LHCN-M2 (cell line): ENCODE measurements at regions not wholly inside any gene's neighbourhood (a gene's known extent, or its start where the extent isn't known, plus 50 kb on each side); places are given as distances from the start of the nearest gene placed in this dataset.
"Not testable (repeated sequence)": the region's sequence is repeated elsewhere in the genome, so short reads cannot be mapped to it uniquely, and the experiment has no call there.

Experiments used
- DNase-seq: peaks from one replicate; pipeline ENCODE4 v3.0.0-alpha.2; 2012; ENCODE audit warnings: low read depth

- DNase-seq: no peak
Observed at GRCh38 chr5:117161718-117162335, 587.2 kb upstream of the SEMA6A start.

GRCh38 chr5:117160391-117160790 is 585.8 kb upstream of the SEMA6A start:
- DNase-seq: no peak

GRCh38 chr5:117149312-117149711 is 574.7 kb upstream of the SEMA6A start:
- no peak for DNase-seq

DNA sequence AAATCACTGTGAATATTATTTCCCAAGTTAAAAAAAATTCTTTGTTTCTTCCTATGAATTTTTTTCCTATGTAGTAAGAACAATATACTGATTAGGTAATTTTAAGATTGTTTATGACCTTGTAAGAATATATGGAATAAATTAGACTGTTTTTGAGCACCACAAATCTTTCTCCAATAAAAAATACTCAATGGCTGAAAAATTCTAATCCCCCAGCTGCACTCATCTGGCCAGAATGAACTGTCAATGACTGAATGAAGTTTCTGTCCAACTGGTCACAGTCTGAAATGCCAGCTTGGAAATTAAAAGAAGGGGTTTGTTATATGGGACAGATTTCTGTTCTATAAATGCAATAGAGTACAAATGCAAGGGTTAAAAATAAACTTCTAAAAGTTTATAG is 569.5 kb upstream of the SEMA6A start:
- DNase-seq: no peak

DNA sequence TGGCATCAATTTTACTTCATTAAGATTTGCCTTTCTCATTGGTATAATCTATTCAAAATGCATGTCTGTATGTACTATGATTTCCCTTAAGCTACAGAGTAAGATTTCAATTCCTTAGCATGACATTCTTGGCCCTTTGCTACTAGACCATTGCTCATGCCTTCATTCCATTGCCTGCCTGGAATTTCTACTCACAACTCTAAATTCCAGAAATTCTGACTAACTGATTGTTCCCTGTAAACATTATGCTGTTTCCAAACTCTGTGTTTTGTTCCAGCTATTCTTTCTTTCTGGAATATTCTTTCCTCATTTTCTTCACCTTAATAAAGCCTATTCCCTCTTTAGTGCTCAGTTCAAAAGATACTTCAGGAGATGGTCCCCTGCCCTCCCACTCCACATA is 568.8 kb upstream of the SEMA6A start:
- DNase-seq: no peak

DNA sequence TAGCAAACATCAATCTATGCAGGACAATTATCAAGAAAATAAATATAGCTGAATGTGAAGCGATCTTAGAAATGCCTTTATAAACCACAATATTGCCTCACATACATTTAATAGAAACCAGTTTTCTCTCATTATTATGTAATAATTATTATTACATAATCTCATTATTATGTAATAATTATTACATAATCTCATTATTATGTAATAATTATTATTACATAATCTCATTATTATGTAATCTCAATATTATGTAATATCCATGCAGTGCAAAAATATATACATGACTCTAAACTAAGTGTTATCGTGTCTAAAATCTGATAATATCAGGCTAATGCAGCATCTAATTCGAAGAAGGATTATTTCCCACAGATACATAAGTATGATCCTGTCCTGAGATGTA is 563.9 kb upstream of the SEMA6A start:
- no peak for DNase-seq

DNA sequence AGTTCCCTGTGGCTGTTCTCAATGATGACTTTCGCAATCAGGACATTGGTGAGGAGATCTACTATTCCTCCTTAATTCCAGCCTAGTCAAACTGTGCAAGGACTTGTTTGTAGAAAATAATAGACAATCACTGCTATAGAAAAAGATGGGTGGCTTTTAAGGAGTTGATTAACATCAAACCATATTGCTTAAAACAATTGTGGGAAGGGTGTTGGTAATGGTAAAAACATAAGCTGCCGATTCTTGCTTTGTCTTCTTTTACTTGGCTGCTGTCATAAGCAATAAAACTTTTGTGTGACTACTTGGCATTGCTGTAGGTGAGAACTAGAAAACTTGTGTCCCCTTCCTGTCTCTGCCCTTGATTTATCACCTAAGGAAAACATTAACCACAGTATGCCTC is 561.2 kb upstream of the SEMA6A start:
- DNase-seq: no peak

GRCh38 chr5:117133198-117133597 is 558.6 kb upstream of the SEMA6A start:
- DNase-seq: no peak

- no peak for DNase-seq
Observed at GRCh38 chr5:117131876-117132275, 557.3 kb upstream of the SEMA6A start.

DNA sequence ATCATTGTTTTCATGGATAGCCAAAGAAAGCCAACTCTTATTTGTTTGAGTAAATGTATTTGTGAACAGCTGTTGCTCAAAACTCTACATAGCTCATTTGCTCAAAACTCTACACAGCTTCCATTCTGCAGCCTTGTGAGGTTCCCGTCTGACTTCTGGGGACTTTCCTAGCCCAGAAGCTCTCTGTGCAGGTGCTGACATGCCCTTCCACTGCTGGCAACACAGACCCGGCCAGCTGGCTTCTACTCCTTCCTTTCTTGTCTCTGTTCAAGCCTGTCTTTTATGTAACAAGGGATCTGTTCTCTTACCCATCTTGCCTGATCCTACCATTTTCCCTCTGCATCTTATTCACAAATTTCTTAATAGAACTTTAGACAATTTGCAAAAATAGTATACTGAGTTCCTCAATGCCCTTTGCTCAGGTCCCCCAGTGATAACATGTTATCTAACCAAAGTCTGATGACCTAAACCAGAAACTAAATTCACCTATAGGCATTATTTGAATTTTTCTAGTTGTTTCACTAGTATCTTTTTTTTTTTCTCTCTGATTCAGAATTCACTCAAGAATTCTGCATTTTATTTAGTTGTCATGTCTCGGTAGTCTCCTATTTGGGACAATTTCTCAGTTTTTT is 556.5 kb upstream of the SEMA6A start:
- no peak for DNase-seq

- DNase-seq: no peak
Observed at GRCh38 chr5:117118499-117118898, 543.9 kb upstream of the SEMA6A start.

DNA sequence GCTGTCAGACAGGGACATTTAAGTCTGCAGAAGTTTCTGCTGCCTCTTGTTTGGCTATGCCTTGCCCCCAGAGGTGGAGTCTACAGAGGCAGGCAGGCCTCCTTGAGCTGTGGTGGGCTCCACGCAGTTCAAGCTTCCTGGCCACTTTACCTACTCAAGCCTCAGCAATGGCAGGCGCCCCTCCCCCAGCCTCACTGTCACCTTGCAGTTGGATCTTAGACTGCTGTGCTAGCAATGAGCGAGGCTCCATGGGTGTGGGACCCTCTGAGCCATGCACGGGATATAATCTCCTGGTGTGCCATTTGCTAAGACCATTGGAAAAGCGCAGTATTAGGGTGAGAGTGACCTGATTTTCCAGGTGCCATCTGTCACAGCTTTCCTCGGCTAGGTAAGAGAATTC is 542.7 kb upstream of the SEMA6A start:
- DNase-seq: not testable (repeated sequence)

- no peak for DNase-seq
Observed at GRCh38 chr5:117110548-117110947, 535.9 kb upstream of the SEMA6A start.

GRCh38 chr5:117107859-117108258 is 533.2 kb upstream of the SEMA6A start:
- no peak for DNase-seq

- no peak for DNase-seq
Observed at GRCh38 chr5:117103703-117104102, 529.1 kb upstream of the SEMA6A start.

DNA sequence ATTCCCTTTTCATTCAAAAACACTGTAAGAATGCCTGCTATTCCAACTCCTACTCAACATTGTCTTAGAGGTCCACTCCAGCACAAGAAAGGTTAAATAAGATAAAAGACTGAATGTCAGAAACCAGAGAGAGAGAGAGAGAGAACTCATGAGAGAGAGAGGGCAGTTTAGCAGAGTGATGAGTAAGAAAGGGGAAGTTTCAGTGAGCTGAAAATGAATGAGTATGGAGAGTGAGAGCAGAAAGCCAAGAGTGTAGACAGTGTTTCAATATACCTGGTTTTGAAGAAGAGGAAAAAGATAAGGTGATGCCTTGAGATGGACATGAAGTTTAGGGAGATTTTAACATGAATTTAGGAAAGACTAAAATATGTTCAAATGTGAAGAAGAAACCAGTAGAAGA is 528.0 kb upstream of the SEMA6A start:
- no peak for DNase-seq

GRCh38 chr5:117100176-117100575 is 525.6 kb upstream of the SEMA6A start:
- DNase-seq: no peak

DNA sequence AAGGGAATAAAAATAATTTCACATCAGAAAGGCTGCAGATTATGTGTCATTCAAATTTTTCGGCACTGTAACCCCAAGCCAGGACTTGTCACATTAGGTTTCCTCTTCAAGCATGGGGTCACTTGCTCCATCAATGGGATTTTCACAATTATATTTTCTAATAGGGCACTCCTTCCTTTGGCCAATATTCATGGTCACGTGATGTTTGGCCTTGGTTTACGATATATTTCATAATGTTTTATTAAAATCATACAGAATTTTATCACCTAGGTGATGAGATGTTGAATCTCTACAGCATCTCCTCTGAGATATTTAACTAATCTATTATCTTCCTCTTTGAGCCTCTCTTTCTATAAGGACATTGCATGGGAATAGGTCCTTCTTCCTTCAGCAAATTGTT is 523.5 kb upstream of the SEMA6A start:
- no peak for DNase-seq

- no peak for DNase-seq
Observed at GRCh38 chr5:117095346-117096332, 521.0 kb upstream of the SEMA6A start.

- DNase-seq: no peak
Observed at GRCh38 chr5:117094114-117094815, 519.6 kb upstream of the SEMA6A start.

DNA sequence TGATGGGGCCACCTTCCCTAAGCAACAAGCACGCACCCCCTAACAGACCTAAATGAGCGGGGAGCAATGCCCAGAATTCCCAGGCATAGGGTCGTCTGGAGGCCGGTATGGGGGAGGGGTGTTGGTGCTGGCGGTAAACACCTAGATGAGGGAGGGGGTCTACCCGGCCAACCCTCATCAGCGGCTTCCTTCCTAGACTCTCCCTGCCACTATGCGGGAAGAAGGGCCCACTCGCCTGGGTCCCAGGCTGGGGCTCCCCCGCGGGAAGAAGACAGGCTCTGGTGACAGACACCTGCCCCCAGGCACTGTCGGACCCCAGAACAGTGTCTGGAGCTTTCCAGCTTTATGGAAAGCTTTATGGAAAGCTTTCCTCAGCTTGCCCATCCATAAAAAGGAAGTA is 519.0 kb upstream of the SEMA6A start:
- DNase-seq: no peak

DNA sequence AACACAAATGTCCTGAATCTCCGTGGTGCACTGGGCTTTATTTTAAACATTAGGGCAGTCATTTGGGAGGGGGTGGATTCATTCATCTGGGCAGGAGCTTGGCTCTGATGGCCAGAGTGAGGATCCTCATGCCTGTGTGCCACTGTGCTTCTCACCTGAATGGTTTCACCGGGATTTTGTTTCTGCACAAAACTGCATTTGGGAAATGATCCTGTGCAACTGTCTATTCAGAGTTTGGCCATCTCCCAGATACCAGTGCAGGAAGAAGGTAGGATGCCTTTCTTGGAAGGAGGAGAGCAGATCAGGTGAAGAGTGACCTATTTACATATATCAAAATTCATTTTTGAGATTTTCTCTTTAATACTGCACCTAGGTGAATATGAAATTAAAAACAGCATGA is 514.4 kb upstream of the SEMA6A start:
- DNase-seq: no peak
